T follicular helper cell (primary cell): ENCODE measurements at regions not wholly inside any gene's neighbourhood (a gene's known extent, or its start where the extent isn't known, plus 50 kb on each side); places are given as distances from the start of the nearest gene placed in this dataset.

ENCODE experiments used
- DNase-seq: peaks from one replicate; pipeline ENCODE4 v3.0.0-alpha.2; 2020; ENCODE audit warnings: low read depth

- no peak for DNase-seq
These were observed 56.9 kb upstream of the MEF2A start for GRCh38 chr15:99508852-99509251.

- DNase-seq: no peak
These were observed 55.9 kb upstream of the MEF2A start for GRCh38 chr15:99509686-99510461.

DNA sequence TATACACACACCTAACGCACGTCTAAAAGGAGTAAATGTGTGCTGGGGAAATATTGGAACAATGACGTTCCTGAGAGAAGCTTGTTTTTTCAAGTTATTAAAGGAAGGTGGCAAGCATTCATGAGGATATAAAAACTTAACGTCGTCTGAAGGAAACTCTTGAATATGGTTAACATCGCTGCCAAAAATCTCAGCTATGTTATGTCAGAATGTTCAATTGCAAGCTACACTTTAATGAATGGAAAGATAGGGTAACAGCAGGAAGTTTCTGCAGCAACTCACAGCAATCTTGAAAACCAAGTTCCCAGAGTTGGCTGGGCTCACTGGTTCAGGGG, 54.3 kb upstream of the MEF2A start:
- DNase-seq: no peak

DNA sequence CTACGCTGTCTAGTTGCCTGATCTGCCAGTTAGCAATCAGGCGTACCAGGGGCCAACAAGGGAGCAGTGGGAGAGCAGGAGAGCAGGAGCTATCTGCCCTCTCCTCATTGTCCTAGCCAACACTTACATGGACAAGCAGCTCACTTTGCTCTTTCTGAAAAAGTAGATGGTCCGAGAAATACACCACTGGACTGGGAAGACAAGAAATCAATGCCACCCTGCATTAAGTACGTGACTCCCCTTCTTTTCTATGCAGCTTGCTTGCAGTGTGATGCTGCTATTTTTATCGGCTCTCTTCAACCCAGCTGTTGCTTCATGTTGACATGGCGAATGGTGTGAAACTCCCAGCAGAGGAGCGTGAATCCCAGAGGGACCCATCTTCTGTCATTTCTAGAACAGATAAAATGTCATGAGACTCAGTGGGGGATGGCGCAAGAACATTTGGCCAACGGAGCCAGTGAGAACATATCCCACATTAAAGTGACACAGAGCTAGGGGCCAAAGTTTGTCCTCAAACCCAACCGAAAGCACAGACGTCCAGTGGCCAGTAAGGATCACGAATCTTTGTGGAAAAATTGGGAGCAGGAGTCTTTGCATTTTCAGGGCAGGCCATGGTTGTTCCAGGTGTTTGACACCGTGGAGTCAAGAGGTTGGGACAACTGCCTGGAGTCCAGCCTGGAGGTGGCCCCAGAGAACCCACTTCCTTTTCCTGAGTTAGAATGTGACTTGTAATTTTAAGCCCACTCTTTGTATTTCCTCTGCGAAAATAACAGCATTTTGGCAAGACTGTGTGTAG, 53.7 kb upstream of the MEF2A start:
- no peak for DNase-seq

DNA sequence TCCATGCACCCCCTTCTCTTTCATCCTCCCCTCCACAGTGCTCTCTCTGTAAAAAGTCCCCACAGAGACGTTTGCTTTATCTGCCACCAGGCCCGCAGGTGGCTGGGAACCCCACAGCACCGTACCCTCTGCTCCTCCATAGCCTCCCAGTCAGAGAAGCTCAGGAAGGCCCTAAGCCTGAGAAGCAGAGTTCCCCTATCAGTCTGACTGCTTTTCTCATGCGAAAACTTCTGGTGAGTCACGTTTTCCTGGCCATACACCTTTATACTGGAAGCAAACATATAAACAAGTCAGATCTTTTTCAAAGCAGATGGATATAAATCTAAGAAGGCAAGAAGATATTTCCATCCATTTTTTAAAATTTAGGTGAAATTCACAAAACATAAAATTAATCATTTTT, 51.5 kb upstream of the MEF2A start:
- DNase-seq: no peak
